ENCODE measurements at regions not wholly inside any gene's neighbourhood (a gene's known extent, or its start where the extent isn't known, plus 50 kb on each side); places are given as distances from the start of the nearest gene placed in this dataset.

GRCh38 chr12:87231818-87232217, 797.4 kb downstream of the C12orf50 start:
- peak; percentile 5 for DNase-seq (ENCODE audit: low read depth, low spot score)
- no peaks in the 10 kb centered on the region for H4K20me1 ChIP-seq (ENCODE audit: control insufficient read depth, extremely low read depth, insufficient read depth, low read length)

GRCh38 chr12:87230441-87230840, 798.8 kb downstream of the C12orf50 start:
- FAIRE-seq (no peak), DNase-seq (ENCODE audit: low read depth, low spot score) (no peak)
- H3K4me3 ChIP-seq (ENCODE audit: control insufficient read depth in 2 of 3, extremely low read depth in 1 of 3, insufficient read depth in 2 of 3, low read depth in 1 of 3, low read length in 3 of 3): no peak overlapping the region
- H4K20me1 ChIP-seq (ENCODE audit: control insufficient read depth, extremely low read depth, insufficient read depth, low read length): no peaks in the 10 kb centered on the region
- H3K27me3 ChIP-seq (ENCODE audit: control insufficient read depth, extremely low read depth, insufficient read depth, low read length): no peaks in the 10 kb centered on the region
- H3K4me1 ChIP-seq (ENCODE audit: control insufficient read depth, extremely low read depth, insufficient read depth, low read length): peaks cover 2% of the 10 kb centered on the region
- no peaks in the 10 kb centered on the region for H3K36me3 ChIP-seq (ENCODE audit: control insufficient read depth in 2 of 2, extremely low read depth in 1 of 2, insufficient read depth in 2 of 2, low read length in 2 of 2)
- no peak overlapping the region for H3K4me2 ChIP-seq (ENCODE audit: control insufficient read depth, extremely low read depth, insufficient read depth, low read depth, low read length)
- H2AFZ ChIP-seq (ENCODE audit: control insufficient read depth, low read length): no peak overlapping the region
- dilution Hi-C loops (cut with MboI; ENCODE audit: extremely low pct_ligation_motif_present, low sequenced_read_pairs): no loop called here
- H3K9me1 ChIP-seq (ENCODE audit: control insufficient read depth, extremely low read depth, insufficient read depth, low read length): no peaks in the 10 kb centered on the region
- no peak overlapping the region for H3K27ac ChIP-seq (ENCODE audit: control insufficient read depth, insufficient read depth, low read length)
- H3K9ac ChIP-seq (ENCODE audit: control insufficient read depth, extremely low read depth, insufficient read depth, low read length): no peak overlapping the region
- H3K79me2 ChIP-seq (ENCODE audit: control insufficient read depth, insufficient read depth, low read length): no peaks in the 10 kb centered on the region
- TF ChIP-seq CTCF (optimal IDR thresholded peaks at IDR 0.05 in 1 of 3, IDR thresholded peaks at IDR 0.05 in 1 of 3, conservative IDR thresholded peaks at IDR 0.05 in 1 of 3; ENCODE audit: extremely low read depth in 1 of 3, insufficient read depth in 2 of 3, low read length in 3 of 3) (no peak), EZH2 (IDR thresholded peaks at IDR 0.05; ENCODE audit: low read length) (no peak)
- no peaks in the 10 kb centered on the region for H3K9me3 ChIP-seq (ENCODE audit: control insufficient read depth, low read depth, low read length)

More at GRCh38 chr12:87231818-87232217, 797.4 kb downstream of the C12orf50 start:
- Histone ChIP-seq H3K9ac (ENCODE audit: control insufficient read depth, extremely low read depth, insufficient read depth, low read length) (no peak overlapping the region), H3K9me1 (ENCODE audit: control insufficient read depth, extremely low read depth, insufficient read depth, low read length) (no peaks in the 10 kb centered on the region), H3K27me3 (ENCODE audit: control insufficient read depth, extremely low read depth, insufficient read depth, low read length) (no peaks in the 10 kb centered on the region), H3K4me3 (ENCODE audit: control insufficient read depth in 2 of 3, extremely low read depth in 1 of 3, insufficient read depth in 2 of 3, low read depth in 1 of 3, low read length in 3 of 3) (no peak overlapping the region), H3K4me1 (ENCODE audit: control insufficient read depth, extremely low read depth, insufficient read depth, low read length) (peaks cover 2% of the 10 kb centered on the region), H3K9me3 (ENCODE audit: control insufficient read depth, low read depth, low read length) (no peaks in the 10 kb centered on the region), H3K36me3 (ENCODE audit: control insufficient read depth in 2 of 2, extremely low read depth in 1 of 2, insufficient read depth in 2 of 2, low read length in 2 of 2) (no peaks in the 10 kb centered on the region), H3K79me2 (ENCODE audit: control insufficient read depth, insufficient read depth, low read length) (no peaks in the 10 kb centered on the region), H3K4me2 (ENCODE audit: control insufficient read depth, extremely low read depth, insufficient read depth, low read depth, low read length) (no peak overlapping the region), H3K27ac (ENCODE audit: control insufficient read depth, insufficient read depth, low read length) (no peak overlapping the region), H2AFZ (ENCODE audit: control insufficient read depth, low read length) (no peak overlapping the region)
- TF ChIP-seq EZH2 (IDR thresholded peaks at IDR 0.05; ENCODE audit: low read length) (no peak), CTCF (optimal IDR thresholded peaks at IDR 0.05 in 1 of 3, IDR thresholded peaks at IDR 0.05 in 1 of 3, conservative IDR thresholded peaks at IDR 0.05 in 1 of 3; ENCODE audit: extremely low read depth in 1 of 3, insufficient read depth in 2 of 3, low read length in 3 of 3) (no peak)
- dilution Hi-C loops (cut with MboI; ENCODE audit: extremely low pct_ligation_motif_present, low sequenced_read_pairs): no loop called here
- FAIRE-seq: no peak

Measured in keratinocyte (primary cell).